ENCODE measurements at regions not wholly inside any gene's neighbourhood (a gene's known extent, or its start where the extent isn't known, plus 50 kb on each side); places are given as distances from the start of the nearest gene placed in this dataset.
A peak's percentile ranks its signal among the peaks of the same experiment; 100 is the strongest.

- no peak for TF ChIP-seq EZH2 (IDR thresholded peaks at IDR 0.05; ENCODE audit: borderline replicate concordance)
- TF ChIP-seq CTCF (IDR thresholded peaks at IDR 0.05; ENCODE audit: poor library complexity): no peak
- no peak for TF ChIP-seq EZH2phosphoT487 (IDR thresholded peaks at IDR 0.05; ENCODE audit: low read depth, severe bottlenecking, unreplicated experiment)
- no peaks in the 10 kb centered on the region for H3K79me2 ChIP-seq
- no peak overlapping the region for H3K4me3 ChIP-seq
- no peaks in the 10 kb centered on the region for H4K20me1 ChIP-seq (ENCODE audit: insufficient read depth, poor library complexity, severe bottlenecking)
- H3K36me3 ChIP-seq (replicated peaks; ENCODE audit: insufficient read depth, low read depth): no peaks in the 10 kb centered on the region
- no peaks in the 10 kb centered on the region for H3K9me3 ChIP-seq (ENCODE audit: low read depth)
- H3K4me2 ChIP-seq: no peak overlapping the region
- no peak overlapping the region for H2AFZ ChIP-seq
- H3K4me1 ChIP-seq (ENCODE audit: insufficient read depth): no peaks in the 10 kb centered on the region
- peak; percentile 9 for DNase-seq (ENCODE audit: low spot score)
- H3K27ac ChIP-seq: no peak overlapping the region
- 49% methylated on average over 6 of the region's 6 CpGs for WGBS (ENCODE audit: low lambda C conversion rate, missing lambda C conversion rate)
- no peaks in the 10 kb centered on the region for H3K27me3 ChIP-seq
- H3K9me2 ChIP-seq (replicated peaks; ENCODE audit: insufficient read depth): no peaks in the 10 kb centered on the region
Measured at GRCh38 chr2:176769499-176770370, 442.9 kb upstream of the HNRNPA3 start.

GRCh38 chr2:176772816-176773215, 439.8 kb upstream of the HNRNPA3 start:
- H3K4me1 ChIP-seq (ENCODE audit: insufficient read depth): peaks cover 7% of the 10 kb centered on the region
- H3K9me2 ChIP-seq (replicated peaks; ENCODE audit: insufficient read depth): no peaks in the 10 kb centered on the region
- no peak for DNase-seq (ENCODE audit: low spot score)
- H3K9me3 ChIP-seq (ENCODE audit: low read depth): no peaks in the 10 kb centered on the region
- H3K36me3 ChIP-seq (replicated peaks; ENCODE audit: insufficient read depth, low read depth): no peaks in the 10 kb centered on the region
- no peaks in the 10 kb centered on the region for H3K79me2 ChIP-seq
- 94% methylated on average over 2 of the region's 2 CpGs for WGBS (ENCODE audit: low lambda C conversion rate, missing lambda C conversion rate)
- H3K4me2 ChIP-seq: no peak overlapping the region
- TF ChIP-seq EZH2phosphoT487 (IDR thresholded peaks at IDR 0.05; ENCODE audit: low read depth, severe bottlenecking, unreplicated experiment) (no peak), EZH2 (IDR thresholded peaks at IDR 0.05; ENCODE audit: borderline replicate concordance) (no peak), CTCF (IDR thresholded peaks at IDR 0.05; ENCODE audit: poor library complexity) (no peak)
- H4K20me1 ChIP-seq (ENCODE audit: insufficient read depth, poor library complexity, severe bottlenecking): no peaks in the 10 kb centered on the region
- no peak overlapping the region for H3K4me3 ChIP-seq
- no peak overlapping the region for H2AFZ ChIP-seq
- no peaks in the 10 kb centered on the region for H3K27me3 ChIP-seq
- H3K27ac ChIP-seq: no peak overlapping the region

- WGBS (ENCODE audit: low lambda C conversion rate, missing lambda C conversion rate): 48% methylated on average over 2 of the region's 2 CpGs
Measured at GRCh38 chr2:176774766-176775451, 437.7 kb upstream of the HNRNPA3 start.

More at GRCh38 chr2:176774766-176775451, 437.7 kb upstream of the HNRNPA3 start:
- peak; percentile 8 for DNase-seq (ENCODE audit: low spot score)
- Histone ChIP-seq H3K4me1 (ENCODE audit: insufficient read depth) (peaks cover 7% of the 10 kb centered on the region), H3K4me3 (no peak overlapping the region), H3K79me2 (no peaks in the 10 kb centered on the region), H3K4me2 (no peak overlapping the region), H3K27ac (no peak overlapping the region), H3K36me3 (replicated peaks; ENCODE audit: insufficient read depth, low read depth) (no peaks in the 10 kb centered on the region), H2AFZ (no peak overlapping the region), H4K20me1 (ENCODE audit: insufficient read depth, poor library complexity, severe bottlenecking) (no peaks in the 10 kb centered on the region), H3K9me3 (ENCODE audit: low read depth) (no peaks in the 10 kb centered on the region), H3K27me3 (no peaks in the 10 kb centered on the region), H3K9me2 (replicated peaks; ENCODE audit: insufficient read depth) (no peaks in the 10 kb centered on the region)
- TF ChIP-seq EZH2 (IDR thresholded peaks at IDR 0.05; ENCODE audit: borderline replicate concordance): no peak
- no peak for TF ChIP-seq EZH2phosphoT487 (IDR thresholded peaks at IDR 0.05; ENCODE audit: low read depth, severe bottlenecking, unreplicated experiment)
- no peak for TF ChIP-seq CTCF (IDR thresholded peaks at IDR 0.05; ENCODE audit: poor library complexity)
